T-helper 1 cell treated with Interleukin-12 subunit alpha and Interleukin-12 subunit beta and Interleukin-4 antibody, amounts not matched to agents 30 ng/mL and 1 ng/mL, for 36 hours (primary cell): ENCODE measurements at regions not wholly inside any gene's neighbourhood (a gene's known extent, or its start where the extent isn't known, plus 50 kb on each side); places are given as distances from the start of the nearest gene placed in this dataset.
"Not testable (repeated sequence)": the region's sequence is repeated elsewhere in the genome, so short reads cannot be mapped to it uniquely, and the experiment has no call there.

Experiments
- intact Hi-C: fragments of 100-400 bp; cut with micrococcal nuclease; formaldehyde crosslinking; loops from one replicate; pipeline ENCODE4 v1.15.1; 2024

DNA sequence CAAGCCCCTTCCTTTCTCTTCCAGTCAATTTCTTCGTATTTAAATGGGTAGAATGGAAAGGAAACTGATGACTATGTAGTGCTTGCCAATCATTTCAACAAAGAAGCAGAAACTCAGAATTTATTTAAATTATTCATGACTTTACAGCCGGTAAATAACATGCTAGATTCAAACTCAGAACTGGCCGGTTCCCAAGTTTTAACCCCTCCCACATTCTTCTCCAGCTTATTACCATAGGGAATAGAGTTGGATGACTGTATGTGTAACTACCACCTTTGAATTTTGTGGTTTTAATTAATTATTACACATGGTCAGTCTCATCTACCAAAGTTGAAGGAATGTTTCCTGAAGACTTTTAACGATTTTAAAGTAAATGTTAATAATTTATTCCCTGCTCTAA is 819.3 kb upstream of the LRATD1 start:
- intact Hi-C loops, result no loop called here

DNA sequence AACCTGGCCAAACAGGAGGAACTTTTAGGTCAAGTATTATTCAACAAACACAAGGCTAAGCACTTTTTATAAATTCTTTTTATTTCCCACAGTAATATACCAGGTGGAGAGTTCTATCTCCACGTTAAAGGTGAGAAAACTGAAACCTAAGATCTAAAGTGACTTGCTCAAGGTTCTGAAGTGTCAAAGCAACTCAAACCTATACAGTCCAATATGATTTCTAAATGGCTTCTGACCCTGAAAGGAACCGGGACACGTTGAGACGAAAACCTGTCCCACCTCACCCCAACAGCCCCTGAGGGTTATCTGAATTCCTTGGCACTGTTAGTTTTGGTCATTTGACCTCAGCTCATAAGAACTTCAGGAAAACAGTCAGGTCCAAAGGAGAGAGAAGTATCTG is 814.5 kb upstream of the LRATD1 start:
- intact Hi-C loops, result loop anchor here (5.0 kb wide), 1 partner anchor 309 kb away; no protein-coding TSS in a partner anchor

DNA sequence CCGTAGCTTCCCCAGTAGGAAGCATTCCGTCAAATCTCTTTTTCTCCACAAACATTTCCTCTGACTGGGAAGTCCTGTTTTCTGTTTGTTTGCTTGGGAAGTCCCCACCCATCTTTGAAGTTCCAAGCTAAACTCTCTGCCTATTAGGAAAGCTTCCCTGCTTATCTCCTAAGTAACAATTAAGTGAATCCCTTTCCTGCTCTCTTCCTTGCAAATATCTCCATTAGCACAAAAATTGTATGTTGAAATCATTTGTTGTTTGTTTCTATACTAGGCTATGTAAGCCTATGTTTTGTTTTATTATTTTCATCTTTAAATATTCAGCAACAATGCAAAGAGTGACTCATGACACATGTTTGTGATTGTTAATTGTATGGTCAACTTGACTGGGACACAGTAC is 812.6 kb upstream of the LRATD1 start:
- intact Hi-C loops, result loop anchor here (5.0 to 10.0 kb wide), 3 partner anchors 307 to 1755 kb away; no protein-coding TSS in a partner anchor

DNA sequence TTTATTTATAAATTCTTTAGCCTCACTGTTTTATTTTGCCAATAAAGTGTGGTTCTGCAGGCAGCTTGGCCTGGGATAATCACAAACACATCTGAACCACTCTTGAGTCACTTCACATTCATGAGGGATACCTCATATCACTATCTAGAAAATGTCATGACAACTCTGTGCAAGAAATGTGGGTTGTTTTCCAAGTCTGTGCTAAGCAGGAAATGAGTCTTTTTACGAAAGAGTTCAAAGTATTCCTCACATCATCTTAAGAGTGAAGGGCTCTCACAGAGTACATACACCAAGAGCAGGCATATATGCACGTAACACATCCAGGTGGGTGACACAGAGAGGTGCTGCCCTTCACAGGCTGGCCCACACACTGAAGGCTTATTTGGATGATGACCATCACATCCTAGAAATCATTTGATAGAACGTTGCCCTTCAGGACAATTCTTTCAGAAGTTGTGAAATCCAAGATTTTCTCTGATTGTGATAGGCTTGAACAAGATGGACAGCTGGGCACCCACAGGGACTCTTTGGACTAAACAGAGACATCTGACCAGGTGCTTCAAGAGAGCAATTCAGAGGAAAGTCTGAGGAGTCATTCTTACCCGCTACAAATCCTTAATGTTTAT is 811.1 kb upstream of the LRATD1 start:
- intact Hi-C loops, result loop anchor here (10.0 kb wide), 2 partner anchors 777 to 1753 kb away; no protein-coding TSS in a partner anchor

DNA sequence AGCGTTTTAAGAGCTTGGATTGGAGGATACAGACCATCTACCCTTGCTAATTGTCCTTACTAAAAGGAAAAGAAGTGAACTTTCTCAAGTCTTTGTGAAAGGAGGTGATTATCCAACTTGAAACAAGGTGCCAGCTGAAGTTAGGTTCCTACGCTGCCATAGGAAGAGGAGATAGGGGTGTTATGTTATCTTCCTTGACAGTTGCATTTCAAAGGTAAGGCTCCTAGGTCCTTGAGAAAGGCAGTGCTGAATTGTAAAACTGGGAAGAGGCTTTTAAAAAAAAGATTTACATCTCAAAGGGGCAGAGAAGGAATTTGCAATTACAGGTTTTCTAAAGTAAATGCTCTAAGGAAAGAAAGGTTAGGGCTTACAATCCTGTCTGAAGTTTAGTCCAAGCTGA is 810.2 kb upstream of the LRATD1 start:
- intact Hi-C loops, result loop anchor here (10.0 kb wide), 2 partner anchors 778 to 1752 kb away; no protein-coding TSS in a partner anchor

DNA sequence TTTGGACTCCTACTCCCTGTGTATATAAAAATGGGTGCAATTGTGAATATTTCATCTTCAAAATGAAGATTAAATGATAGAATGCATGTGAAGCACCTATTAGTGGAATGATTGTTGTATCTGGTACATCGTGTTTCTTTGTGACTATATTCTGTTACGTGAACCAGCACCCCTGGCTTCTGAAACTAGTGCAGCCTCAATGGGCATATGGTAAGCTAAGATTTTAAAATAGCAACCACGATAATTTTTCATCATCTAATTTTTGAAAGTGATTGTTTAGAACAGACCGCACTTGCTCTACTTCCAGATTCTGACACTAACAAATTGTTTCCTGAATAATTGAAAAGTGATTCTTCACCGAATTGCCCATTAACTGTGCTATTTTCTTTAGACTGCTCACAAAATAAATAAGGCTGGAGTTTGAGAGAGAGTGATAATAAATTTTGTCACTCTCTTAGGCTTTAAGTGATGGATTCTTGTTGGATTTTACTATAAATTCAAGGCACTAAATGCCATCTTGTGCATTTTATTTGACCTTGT is 806.1 kb upstream of the LRATD1 start:
- intact Hi-C loops, result loop anchor here (10.0 kb wide), 2 partner anchors 782 to 1748 kb away; no protein-coding TSS in a partner anchor

DNA sequence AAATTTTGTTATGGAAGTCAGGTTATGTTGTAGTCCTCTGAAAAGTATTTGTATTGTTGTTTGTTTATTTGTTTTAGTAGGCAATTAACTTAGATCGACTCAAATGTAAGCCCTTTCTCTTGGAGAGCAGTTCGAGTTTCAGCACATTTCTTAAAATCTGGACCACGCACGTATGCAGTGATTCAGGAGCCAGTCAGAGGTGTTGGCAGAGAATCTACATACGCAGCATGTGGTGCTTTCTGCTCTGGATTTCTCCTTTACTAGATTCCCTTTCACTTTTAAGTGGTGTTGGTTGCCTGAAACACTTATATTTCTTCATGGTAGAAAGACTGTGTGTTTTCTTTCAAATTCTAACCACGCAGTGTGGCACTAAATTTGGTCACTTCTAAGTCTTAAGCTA is 773.9 kb upstream of the LRATD1 start:
- intact Hi-C loops, result no loop called here

DNA sequence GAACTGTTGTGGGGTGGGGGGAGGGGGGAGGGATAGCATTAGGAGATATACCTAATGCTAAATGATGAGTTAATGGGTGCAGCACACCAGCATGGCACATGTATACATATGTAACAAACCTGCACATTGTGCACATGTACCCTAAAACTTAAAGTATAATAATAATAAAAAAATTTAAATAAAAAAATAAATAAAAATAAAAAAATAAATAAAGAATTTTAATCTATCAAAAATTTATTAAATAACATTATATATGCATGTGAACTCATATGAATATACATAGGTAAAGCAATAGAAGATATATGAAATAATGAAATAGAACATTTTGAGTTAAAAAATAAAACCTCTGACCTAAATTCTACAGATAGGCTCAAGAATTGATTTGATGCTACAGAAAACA is 764.2 kb upstream of the LRATD1 start:
- intact Hi-C loops, result not testable (repeated sequence)

DNA sequence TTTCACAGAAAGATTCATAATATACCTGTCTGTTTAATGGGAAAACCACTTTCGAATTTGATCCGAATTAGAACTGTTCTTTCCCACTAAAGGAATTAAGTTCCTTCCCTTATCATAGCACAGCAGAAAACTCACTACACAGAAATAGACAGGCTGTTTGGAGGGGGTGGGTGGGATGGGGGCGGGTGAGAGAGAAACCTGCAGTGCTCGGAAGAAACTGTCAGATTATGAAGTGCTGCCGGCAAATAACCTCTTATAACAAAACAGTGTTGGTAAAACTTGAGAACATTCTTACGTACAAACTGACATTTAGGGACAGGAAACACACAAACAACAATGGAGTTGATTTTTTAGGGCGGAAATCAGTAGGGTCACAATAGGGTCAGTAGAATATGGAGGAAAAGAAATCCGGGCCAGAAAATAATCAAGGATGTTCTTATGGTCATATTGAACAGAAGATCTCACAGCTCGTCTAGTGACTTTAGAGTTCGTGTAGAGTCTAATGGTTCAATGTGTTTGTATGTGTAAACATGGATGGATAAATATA is 756.0 kb upstream of the LRATD1 start:
- intact Hi-C loops, result no loop called here

DNA sequence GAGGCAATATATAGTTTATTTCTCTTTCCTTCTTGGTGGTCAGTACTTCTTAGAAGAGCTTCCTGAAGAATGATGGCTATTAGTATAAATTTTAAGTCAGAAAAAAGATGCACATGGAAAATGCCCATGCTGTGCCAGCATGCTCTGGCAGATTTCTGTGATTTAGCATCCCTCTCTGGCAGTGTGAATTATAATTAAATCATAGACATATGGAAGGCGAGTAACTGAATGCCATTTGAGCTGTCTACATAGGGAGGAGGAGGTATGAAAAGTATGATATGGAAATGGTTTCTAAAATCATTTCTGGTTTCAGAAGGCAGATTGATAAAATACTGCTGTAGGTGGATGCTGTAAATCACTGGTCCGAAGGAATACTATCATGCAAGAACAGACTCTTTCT is 754.9 kb upstream of the LRATD1 start:
- intact Hi-C loops, result no loop called here

DNA sequence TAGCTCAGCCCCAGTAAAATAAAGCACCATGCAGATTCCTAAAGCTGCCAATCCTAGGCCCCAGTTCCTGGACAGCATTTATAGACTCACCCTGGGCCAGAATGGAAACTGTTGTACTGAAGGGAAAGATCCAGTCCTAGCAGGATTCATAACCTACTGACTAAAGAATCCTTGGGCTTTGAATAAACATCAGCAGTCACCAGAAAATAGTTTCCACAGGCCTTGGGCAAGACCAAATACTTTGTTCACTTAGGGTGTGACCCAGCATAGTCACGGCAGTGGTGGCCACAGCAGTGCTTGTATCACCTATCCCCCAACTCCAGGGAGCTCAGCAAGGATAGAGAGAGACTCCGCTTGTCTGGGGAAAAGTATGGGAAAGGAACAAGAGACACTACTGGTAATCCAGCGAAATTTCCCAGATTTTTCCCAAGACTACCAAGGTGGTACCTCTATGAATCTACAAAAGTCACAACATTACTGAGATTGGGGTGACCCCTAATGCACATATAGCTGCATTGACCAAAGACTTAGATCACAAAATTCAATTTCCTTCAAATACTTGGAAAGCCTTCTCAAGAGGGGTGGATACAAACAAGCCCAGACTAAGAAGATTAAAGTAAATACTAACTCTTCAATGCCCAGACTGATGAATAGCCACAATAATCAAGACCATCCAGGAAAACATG is 748.1 kb upstream of the LRATD1 start:
- intact Hi-C loops, result no loop called here

DNA sequence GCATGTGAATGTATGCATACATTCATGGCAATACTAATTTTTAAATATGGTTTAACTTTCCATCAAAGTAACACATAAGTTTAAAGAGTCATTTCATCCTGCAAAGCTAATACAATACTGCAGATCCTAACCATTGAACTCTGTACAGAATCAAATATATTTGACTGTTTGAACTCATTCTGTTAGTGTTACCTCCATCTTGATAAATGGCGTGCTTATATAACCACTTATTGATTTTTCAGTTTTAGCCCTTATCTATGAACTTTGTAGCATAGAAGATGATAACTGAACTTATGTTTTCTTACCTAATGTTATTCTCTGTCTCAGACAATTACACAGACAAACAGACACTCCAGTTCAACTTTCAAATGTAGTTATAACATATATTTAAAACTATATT is 731.0 kb upstream of the LRATD1 start:
- intact Hi-C loops, result no loop called here

DNA sequence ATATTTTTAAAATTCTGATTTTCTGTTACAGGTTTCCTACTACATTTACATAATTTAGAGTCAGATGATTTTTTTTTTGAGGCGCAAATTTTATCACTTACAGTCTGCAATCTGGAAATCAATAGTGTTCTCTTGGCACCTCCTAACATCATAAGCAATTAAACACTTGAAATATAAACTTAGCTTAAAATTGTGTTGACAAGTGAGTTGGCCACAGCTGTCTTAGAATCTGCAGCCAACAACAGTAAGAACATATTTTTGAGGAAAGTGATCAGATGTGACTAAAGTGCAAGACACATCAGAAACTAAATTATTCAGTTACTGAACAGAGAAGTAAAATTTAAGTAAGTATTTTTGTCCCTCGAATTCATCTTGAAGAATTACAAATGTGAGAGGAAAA is 726.7 kb upstream of the LRATD1 start:
- intact Hi-C loops, result no loop called here

DNA sequence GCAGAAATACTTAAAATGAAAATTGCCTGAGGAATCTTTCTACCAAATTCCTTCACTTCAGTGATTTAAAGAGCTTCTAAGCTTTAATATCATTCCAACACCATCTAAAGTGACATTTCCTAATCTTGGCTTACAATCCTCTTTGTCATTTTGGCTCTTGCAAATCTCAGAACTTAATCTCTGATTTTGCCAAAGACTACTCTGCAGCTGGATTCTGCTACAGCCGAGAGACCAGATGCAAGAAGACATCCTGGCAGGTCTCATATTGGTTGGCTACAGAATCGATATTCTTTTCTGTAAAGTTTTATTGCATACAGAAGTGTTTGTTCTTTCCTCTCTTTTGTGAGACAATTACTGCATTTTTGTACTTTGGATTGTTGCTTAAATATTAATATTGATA is 716.5 kb upstream of the LRATD1 start:
- intact Hi-C loops, result no loop called here

DNA sequence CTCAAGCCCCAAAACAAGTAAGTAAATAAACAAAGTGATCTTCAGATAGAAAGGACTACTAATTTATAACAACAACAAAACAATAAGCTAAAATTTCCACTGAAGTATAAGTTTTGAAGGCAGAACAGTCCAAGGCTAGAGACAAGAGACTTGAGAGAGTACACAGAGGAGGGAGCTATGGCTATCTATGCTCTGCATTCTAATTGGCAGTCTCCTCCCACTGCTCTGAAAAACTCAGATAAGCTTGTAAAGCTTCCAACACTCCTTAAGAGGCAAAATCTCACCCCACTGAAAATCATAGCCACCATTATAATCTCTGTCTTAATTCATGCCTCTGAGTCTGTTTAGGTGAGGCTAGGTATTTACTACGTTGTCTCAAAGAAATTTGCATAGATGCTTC is 714.6 kb upstream of the LRATD1 start:
- intact Hi-C loops, result no loop called here

DNA sequence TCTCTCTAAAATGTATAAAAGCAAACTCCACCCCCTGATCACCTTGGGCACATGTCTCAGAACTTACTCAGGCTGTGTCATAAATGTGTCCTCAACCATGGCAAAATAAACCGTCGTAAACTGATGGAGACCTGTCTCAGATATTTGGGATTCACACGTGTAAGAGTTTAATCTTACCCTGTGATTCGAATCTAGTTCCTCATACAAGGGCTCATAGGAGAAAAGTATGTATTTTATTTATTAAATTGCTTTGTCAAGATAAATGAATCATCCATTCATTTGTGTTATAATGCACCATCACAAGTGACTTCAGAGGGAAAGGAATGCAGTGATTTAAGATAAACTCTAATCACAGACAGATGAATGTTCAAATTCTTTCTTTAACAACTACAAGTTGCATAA is 712.5 kb upstream of the LRATD1 start:
- intact Hi-C loops, result no loop called here

DNA sequence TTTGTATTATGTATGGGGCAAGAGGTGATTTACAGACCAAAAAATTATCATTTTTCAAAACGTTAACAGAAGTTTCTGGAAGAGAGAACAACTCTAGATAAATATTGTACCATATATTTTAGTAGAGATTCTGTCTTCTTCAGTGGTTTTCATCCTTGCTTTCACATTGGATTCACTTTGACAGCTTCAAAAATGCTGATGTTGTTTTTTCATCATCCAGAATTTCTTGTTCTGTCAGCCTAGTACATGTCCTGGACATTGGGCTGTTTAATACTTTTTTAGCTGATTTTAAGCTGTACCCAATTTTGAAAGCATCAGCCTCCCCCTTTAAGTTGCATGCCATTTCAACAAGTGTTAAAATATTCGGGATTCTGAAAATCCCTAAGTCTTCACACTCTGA is 711.3 kb upstream of the LRATD1 start:
- intact Hi-C loops, result no loop called here

DNA sequence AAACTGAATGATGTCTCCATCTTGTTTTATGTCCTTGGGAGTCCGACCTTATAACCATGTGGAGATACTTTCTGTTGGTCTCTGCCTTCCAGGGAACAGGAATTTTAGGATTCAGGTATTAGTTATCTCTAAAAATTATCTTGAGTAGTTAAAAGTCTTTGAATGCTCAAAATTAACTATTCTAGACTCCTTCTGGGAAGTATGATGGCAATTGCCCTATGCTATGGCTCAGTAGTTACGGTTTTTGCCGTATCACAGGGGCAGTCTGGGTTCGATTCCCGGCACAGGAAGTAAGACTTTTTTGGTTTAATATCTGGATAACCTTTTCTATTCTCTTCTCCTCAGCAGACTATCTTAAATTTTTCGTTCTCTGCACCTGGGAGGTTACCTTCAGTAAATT is 708.7 kb upstream of the LRATD1 start:
- intact Hi-C loops, result no loop called here

DNA sequence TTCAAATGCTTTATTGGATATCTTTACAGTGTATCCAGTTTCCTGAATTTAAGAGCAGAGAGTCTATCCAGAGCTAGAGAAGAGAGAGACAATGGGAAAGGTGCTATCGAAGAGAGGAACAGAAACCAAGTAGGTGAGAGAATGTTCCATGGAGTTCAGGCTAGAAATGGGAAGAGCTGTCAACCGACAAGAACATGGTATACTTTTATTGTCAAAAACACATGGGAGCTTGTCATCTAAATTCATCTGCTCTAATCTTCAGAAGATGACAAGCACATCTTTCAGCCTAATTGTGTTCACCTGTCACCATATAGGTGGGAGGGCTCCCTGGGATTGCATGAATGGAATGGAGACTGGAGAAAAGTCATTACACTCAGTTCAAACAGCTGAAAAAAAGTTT is 690.4 kb upstream of the LRATD1 start:
- intact Hi-C loops, result no loop called here

DNA sequence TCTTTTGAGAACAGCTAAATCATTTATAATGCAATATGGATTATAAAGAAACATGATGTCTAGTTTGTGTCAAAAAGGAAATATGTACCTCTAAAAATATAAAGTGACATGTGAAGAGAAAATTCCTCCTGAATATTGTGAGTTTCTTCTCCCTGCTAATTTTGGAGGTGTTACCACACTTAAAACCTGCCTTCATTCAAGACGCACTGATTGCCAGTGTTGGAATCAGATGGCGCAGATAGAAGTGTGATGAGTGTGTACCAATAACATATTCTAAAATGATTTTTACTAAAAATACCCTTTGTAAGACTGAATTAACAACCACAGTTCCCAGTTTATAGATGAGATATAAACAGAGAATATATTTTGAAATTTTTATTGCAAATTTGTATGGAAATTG is 681.8 kb upstream of the LRATD1 start:
- intact Hi-C loops, result no loop called here

DNA sequence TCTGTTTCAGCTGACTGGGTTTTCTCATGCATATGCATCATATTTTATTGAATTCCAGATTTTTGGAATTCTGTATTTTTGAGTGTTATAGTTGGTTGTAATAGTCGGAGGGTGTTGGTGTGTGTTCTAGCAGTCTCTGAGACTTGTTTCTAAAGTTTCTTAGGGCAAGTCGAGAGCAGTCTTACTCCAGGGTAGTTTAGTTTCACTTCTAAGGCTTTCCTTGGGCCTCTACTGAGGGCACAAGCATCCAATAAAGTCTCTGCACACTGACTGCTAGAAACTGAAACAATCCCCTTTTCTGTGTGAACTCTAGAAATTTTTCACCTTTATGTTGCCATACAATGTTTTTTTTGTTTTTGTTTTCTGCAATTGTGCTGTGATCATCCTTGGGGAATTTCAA is 663.7 kb upstream of the LRATD1 start:
- intact Hi-C loops, result no loop called here

DNA sequence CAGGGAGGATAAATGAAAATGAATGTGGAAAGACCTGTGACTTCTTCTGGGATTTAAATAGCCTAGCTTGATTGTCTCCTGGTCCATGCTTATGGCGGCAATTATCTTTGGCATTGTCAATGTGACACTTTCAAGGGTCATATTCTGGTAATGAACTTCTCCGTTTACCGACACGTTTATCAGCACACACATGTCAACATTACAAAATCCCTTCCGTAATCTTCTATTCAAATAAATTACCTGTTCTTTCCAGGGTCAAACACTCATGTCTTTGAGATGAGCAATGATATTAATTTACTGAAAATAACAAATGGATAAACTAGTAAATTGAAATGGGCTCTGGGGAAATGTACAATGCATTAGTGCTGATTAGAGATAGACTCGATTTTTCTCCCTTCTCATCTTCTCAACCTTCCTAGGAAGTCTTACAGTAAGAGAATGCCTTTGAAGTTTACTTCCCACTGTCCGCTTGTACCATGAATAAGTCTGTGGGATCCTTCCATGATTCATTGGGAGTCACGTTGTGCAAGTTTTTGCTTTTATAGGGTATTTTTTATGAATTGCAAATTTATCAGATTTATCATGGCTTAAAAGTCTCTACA is 646.3 kb upstream of the LRATD1 start:
- intact Hi-C loops, result no loop called here
